GM18517 (cell line): ENCODE measurements at regions not wholly inside any gene's neighbourhood (a gene's known extent, or its start where the extent isn't known, plus 50 kb on each side); places are given as distances from the start of the nearest gene placed in this dataset.
"Not testable (repeated sequence)": the region's sequence is repeated elsewhere in the genome, so short reads cannot be mapped to it uniquely, and the experiment has no call there.

Source experiments
- ATAC-seq: cut with Tn5 transposase; IDR thresholded peaks from one replicate; pipeline ENCODE4 v1.9.1; 2021; ENCODE audit warnings: mild to moderate bottlenecking, moderate library complexity; ENCODE audit not compliant: unreplicated experiment

DNA sequence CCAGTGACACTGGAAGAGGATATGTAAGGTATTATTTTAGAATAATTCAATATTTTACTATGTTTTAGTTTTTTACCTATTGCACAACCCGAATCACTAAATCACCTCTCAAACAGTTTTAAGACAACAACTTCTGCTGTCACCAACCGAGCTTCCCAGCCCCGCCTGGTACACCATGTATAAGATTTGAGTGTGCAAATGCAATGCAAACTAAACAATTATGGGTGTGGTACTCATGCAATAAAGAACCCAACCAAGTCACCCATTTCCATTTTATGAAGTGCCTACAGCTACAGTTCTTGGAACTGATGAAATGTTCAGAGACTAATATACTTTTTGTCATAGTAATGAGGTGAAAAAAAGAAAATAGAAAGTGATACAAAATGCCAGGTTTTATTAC lies 256.2 kb downstream of the TAFA4 start:
- ATAC-seq: no peak

DNA sequence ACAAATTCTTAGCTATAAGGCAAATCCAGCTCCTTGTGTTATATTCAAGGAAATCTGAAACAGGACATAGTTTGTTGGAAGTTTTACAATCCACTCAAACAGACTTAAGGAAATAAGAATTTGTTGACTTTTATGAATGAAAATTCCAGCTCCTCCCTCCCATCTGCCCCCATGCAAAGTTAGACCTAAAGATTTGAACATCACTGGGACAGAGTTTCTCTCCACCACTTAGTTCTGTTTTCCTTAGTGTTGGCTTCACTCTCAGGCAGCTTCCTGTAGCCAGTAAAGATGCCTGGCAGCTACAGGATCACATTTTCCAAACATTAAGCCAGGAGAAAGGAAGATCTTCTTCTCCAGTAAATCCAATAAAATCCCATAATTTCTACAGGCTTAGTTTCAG lies 265.0 kb downstream of the TAFA4 start:
- no peak for ATAC-seq

DNA sequence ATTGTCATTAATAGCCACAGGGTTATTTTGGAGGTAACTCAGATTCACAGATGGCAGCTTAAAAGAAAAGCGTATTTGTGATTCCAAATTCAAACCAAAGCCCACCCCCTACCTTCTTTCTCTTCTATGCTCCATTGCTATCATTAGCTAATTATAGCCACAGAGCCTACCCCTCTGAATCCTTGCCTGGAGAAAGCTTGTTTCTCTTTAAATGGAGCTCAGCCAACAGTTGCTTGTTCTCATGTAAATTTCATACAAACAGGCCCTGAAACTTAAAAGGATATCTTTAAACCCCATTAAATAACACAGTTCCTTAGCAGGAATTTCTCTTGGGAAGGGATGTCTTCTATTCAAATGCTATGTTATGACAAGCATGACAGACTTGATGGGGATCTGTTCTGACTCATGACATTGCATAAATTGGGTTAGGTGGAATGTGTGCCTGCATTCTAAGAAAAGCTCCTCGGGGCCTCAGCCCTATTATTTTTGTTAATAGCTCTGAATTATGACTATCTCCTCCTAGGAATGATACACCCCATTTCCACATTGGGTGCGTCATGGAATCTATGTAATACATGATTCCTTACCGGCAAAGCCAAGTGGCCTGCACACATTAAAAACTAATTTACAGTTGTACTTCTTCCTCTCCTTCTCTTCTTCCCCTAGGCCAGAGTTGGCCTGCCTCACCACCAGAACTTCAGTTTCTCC lies 265.8 kb downstream of the TAFA4 start:
- ATAC-seq: no peak

DNA sequence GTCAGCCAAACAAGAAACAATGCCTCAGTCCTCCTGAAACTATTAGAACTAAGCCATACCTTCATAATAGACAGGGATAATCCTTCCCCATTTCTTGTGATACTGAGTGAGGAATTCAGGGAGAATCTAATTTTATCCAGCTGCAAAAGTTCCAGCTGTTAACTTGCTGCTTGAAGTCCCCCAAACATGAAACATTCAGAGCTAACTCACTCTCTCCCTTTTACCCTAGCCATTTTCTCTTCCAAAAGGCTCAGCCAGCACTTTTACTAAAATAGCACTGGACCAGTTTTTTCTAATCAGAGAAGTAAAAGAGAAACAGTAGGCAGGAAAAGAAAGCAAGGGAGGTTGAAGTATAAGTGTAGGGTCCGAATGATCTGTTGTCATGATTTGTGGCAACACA lies 268.1 kb downstream of the TAFA4 start:
- no peak for ATAC-seq

DNA sequence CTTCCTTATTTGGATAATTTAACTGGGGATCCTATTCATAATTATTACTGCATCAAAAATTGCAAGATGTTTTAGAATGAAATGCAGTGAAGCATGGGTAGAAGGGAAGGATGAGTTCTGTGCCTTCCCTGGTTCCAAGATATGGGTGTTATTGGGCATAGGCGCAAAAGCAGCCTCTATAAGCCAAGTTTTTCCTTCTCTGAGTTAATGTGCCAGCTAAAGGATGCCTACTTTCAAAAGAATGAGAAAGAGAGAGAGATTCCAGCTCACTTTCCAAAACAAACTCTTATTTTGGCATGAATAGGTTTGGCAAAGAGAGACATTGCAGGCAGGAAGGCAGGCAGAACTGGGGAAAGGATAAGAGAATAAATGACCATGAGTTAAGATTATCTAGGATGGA lies 270.2 kb downstream of the TAFA4 start:
- ATAC-seq: no peak

DNA sequence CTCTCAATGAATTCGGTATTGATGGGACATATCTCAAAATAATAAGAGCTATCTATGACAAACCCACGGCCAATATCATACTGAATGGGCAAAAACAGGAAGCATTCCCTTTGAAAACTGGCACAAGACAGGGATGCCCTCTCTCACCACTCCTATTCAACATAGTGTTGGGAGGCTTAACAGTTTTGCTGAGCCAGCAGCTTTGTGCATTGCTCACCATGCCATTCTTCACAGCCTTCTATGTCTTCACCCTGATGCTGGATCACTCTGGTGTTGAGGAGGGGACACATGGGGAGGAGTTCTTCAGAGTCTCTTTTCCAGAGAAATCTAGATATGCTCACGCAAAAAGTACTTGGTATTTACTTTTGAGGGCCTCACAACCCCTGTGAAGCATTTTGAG lies 281.7 kb downstream of the TAFA4 start:
- not testable (repeated sequence) for ATAC-seq

DNA sequence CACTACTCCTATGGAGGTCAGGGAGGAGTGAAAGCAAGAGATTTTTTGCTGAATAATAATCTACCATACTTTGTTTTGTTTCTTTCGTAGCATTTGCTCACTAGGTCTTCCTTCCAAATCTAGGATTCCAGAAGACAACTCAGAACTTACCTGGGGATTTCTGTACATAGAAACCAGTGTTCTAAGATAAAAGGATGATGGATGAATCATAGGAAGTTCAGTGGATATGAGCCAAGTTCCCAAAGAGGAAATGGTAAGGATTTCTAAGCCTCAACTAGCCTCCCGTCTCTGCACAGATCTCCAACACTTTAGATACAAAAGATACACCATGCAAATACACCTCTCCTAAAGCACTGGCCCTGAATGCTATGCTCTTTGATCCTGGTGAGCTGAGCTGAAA lies 283.9 kb downstream of the TAFA4 start:
- no peak for ATAC-seq

DNA sequence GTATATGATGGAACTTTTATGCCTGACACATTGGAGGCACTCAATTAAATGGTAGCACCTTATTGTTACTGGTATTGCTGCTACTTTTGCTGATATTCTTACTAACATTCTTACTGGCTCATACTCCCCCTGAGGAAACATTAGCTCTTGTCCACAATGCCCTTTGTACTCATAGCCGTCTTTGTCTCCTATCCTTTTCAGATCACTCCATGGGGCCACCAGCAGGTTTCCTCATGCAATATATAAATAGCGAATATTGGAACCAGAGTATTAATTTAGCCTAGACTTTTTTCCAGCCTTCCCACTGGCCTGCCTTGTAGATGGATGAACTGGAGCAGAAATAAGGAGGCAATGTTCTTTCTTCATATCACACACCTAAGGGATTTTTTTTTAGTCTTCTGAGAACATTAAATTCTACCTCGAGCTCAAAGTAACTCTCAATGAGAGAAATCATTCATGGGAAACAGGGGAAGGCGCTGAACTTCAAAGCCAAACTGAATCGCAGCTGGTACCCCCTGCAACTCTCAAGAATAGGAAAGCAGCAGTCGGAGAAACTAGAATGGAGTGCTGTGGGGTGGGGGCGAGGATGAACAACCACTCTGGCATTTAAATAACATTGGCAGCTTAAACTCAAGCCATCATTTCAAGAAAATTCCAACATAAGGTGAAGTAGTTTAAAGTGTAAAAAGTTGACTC lies 300.3 kb downstream of the TAFA4 start:
- ATAC-seq: no peak

DNA sequence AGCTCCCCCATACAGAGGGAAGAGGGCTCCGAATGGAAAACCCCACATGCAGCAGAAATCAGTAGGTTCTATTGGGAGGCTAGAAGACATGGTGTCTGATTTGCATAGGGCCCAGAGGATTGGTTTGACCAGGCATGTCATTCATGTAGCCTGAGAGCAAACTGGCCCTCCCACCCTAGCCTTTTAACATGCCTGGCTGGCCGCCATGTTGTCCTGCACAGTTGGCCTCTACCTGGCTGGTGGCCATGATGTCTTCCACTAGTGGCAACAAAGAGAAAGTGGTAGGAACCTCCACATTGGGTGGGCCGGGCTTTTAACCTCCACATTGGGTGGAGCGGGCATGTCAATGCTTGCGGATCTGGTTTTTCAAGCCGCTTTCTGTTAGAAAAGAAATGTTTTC lies 312.1 kb downstream of the TAFA4 start:
- ATAC-seq: no peak

DNA sequence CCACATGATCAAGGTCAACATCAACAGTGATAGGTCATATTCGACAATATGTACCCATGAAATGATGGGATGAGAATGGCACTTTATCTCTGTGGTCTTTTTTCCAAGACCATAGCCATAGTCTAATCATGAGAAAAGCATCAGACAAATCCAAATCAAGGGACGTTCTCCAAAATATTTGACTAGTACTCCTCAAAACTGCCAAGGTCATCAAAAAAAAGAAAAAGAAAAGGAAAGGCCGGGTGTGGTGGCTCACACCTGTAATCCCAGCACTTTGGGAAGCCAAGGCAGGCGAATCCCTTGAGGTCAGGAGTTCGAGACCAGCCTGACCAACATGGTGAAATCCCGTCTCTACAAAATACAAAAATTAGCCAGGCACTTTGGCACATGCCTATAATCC lies 318.3 kb downstream of the TAFA4 start:
- ATAC-seq: no peak

DNA sequence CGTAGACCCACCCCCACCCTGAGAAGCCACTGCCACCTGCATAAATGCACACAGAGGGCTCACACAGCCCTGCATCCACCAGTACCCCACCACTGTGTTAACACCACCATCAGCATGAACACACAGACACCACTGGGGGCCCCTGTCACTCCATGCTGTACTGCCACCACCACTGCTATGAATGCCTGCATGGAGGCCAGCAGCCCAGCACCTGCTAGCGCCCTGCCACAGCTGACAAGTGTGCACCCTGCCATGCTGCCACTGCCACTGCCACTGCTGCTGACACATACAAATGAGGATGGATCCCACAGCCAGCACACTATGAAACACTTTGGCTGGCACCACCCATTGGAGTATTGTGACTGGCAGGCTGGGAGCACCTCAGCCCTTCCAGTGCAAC lies 361.0 kb downstream of the TAFA4 start:
- no peak for ATAC-seq

DNA sequence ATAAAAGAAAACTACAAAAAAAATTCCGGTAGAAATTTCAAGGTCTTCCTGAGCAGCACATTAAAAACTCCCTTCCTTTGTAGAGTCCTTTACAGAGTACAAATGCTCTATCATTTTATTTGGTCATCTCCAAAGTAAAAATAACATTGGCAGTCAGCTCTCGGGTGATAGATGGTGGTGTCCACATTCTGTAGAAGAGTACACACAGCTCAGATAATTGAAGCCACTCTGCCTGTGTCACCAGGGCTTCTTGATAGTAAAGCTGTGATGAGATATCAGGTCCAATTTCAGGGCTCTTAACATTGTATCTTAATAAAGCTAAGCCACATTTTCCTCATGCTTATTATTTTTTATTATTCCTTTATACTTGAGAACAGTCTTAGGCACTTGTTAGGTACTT lies 371.6 kb downstream of the TAFA4 start:
- no peak for ATAC-seq

DNA sequence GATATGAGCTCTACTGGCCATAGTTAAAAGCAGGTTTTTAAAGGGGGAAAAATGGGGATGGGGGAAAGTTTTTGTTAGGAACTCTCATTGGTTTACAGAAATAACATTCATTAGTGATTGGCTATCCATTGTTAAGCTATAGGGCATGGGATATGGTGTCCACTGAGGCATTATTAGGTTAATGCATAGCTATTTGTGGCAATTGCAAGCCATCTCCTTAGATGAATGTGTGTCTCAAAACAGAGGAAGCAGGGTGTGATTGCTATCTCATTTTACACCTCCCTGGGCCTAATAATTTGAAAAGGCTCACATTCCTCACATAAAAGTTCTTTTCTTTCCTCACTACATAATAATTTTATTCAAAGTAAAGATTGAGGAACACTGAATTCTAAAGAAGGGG lies 396.6 kb downstream of the TAFA4 start:
- no peak for ATAC-seq

DNA sequence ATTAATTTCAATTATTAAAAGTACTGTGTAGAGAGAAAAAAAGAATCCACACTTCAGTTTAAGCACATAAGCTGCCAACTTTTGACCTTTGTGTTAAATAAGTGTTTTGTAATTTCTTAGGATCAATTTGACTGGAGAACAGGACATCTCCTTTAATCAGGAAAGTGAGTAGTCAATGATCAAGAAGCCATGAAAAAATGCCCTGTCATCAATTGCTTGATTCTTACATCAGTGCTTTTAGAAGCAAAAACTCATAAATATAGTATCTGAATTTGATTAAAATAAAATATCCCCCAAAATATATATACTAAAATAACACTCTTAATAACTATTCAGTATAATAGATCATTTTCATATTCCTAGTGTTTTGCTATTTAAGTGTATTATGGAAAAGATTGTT lies 409.0 kb downstream of the TAFA4 start:
- ATAC-seq: no peak

DNA sequence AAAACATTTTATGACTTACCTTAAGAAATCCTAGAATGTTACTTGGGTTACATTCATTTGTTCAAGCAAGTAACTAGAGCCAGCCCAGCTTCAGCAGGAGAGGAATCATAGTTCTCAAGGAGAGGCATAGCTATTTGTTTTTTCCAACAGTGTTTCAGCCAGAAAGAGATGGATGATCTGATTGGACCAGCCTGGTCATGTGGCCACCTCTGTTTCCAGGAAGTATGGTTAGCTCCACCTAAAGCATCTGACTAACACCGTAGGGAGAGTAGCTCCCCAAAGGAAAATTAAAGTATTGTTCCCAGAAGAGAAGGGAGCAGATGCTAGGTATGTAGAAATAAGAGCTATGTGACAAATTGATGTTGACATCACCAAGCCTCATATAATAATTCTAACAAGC lies 417.1 kb downstream of the TAFA4 start:
- no peak for ATAC-seq

DNA sequence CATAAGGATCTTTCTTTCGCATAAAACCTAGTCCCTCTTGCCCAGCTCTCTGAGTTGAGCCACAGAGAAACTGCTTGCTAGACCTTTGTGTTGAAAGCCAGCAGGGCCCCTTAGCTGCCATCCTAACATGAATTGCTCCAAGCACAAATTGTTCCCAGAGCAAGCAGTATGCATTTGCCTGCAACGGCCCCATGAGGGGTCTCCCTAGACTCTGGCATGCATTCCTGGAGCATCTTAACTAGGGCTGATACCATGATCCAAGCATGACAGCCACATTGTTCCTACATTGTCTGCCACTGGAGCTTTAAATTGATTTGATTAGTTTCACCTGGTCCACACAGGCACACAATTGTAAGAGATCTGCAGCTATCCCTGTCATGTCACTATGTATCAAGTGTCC lies 428.1 kb downstream of the TAFA4 start:
- ATAC-seq: no peak

DNA sequence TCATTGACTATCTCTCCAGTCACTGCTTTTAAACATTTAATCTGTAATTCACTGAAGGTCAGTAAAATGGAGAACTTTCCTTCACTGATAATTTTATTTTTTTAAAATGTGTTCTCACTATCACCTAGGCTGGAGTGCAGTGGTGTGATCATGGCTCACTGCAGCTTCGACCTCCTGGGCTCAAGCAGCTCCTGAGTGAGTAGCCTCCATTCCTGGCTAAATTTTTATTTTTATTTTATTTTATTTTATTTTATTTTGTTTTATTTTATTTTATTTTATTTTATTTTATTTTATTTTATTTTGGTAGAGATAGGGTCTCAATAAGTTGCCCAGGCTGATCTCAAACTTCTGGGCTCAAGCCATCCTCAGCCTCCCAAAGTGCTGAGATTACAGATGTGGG lies 446.5 kb downstream of the TAFA4 start:
- ATAC-seq: not testable (repeated sequence)

DNA sequence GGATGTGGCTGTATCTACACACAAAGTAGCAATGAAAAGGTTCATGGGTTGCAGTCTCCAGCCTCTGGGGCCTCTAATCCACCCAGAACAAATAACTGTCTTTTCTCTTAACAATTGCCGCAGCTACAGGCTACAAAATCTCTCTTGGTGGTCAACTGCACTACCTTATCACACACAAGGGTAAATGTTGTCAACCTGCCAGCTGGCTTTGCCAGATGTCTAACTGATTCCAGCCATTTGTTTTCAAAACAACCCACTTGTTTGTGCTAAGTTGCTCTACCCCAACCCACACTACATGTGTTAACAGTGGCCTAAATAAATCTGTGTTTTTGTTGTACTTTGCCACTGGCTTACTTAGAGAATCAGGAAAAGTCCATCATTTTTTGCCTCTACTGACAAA lies 447.3 kb downstream of the TAFA4 start:
- ATAC-seq: no peak

DNA sequence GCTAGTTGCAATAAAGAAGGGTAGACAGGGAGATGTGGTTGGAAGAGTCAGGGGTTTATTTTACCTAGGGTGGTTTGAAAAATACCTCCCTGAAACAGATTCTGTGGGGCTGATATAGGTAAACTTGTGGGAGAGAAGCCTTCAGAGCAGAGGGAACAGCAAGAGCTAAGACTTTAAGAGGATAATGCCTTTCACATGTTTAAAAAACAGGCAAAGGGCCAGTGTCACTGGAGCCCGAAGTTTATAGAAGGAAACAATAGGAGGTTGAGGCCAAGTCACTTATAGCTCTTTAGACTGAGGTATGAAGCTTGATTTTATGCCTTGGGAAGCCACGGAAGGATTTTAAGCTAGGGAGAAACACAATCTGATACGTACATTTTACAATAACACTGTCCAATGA lies 448.7 kb downstream of the TAFA4 start:
- no peak for ATAC-seq

DNA sequence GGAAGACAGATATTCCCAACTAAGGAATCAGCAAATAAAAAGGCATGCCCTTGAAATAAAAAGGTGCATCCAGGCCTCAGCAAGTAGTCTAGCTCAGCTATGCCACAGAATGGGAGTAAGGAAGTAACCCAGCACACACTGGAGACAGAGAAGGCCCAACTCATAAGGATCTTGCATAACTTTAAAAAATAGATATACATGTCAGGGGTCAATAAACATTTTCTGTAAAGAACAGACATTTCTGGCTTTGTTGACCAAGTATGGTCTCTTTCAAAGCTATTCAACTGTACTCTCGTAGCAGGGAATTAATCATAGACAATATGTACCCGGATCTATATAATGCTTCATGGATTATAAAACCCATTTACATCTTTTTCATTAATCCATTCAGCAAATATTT lies 449.3 kb downstream of the TAFA4 start:
- no peak for ATAC-seq

DNA sequence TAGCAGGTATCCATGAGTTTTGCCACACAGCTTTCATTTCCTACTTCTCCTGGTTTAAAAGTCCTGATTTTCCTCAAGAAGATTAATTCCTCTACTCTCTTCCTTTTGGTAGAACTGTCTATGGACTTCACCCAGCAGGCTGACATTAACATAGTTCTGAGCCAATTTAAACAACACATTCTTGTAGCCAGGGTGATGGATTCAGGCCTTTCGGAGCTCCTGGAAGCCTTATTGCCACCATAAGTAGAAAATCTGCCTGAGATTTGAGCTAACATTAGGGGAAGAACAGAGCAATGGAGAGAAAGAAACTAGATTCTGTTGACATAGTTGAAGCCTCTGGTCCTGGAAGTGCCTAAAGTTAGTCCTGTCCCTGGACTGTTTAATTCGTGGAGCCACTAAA lies 449.8 kb downstream of the TAFA4 start:
- ATAC-seq: no peak

DNA sequence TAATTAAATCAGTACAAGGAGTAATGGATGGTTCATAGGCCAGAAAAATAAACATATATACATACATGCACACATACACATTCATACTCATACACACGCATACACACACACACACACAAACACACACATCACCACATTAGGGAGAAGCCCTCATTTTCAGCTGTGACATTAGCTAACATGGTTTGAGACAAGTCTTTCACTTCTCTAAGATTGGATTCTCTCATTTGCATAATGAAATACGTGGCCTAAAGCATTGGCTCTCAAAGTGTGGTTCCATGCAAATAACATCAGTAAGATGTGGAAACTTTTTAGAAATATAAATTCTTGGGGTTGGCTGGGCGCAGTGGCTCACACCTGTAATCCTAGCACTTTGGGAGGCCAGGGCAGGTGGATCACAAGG lies 452.6 kb downstream of the TAFA4 start:
- ATAC-seq: no peak
